ENCODE measurements at regions not wholly inside any gene's neighbourhood (a gene's known extent, or its start where the extent isn't known, plus 50 kb on each side); places are given as distances from the start of the nearest gene placed in this dataset.

- no peaks in the 10 kb centered on the region for H3K4me1 Mint-ChIP-seq
- no peak overlapping the region for H3K4me3 Mint-ChIP-seq
Measured at GRCh38 chr2:16179701-16180416, 239.5 kb downstream of the MYCN start.

GRCh38 chr2:16178551-16179130 lies 238.3 kb downstream of the MYCN start:
- DNase-seq (no peak), ATAC-seq (no peak)
- Mint-ChIP-seq H3K27ac (no peak overlapping the region), H3K4me3 (no peak overlapping the region), H3K4me1 (no peaks in the 10 kb centered on the region), H3K36me3 (ENCODE audit: low read depth) (no peaks in the 10 kb centered on the region), H3K27me3 (peaks cover 16% of the 10 kb centered on the region)
- H3K9me3 ChIP-seq (ENCODE audit: control insufficient read depth, low read length, poor library complexity, severe bottlenecking) = no peaks in the 10 kb centered on the region

More at GRCh38 chr2:16179701-16180416, 239.5 kb downstream of the MYCN start:
- H3K36me3 Mint-ChIP-seq (ENCODE audit: low read depth) = no peaks in the 10 kb centered on the region
- peaks cover 16% of the 10 kb centered on the region for H3K27me3 Mint-ChIP-seq
- no peak for DNase-seq
- ATAC-seq = no peak
- H3K9me3 ChIP-seq (ENCODE audit: control insufficient read depth, low read length, poor library complexity, severe bottlenecking) = no peaks in the 10 kb centered on the region
- H3K27ac Mint-ChIP-seq = no peak overlapping the region

GRCh38 chr2:16177671-16178180 lies 237.4 kb downstream of the MYCN start:
- Mint-ChIP-seq H3K36me3 (ENCODE audit: low read depth) (no peaks in the 10 kb centered on the region), H3K4me1 (no peaks in the 10 kb centered on the region), H3K27me3 (peaks cover 12% of the 10 kb centered on the region), H3K27ac (no peak overlapping the region), H3K4me3 (no peak overlapping the region)
- ATAC-seq (no peak), DNase-seq (no peak)
- H3K9me3 ChIP-seq (ENCODE audit: control insufficient read depth, low read length, poor library complexity, severe bottlenecking) = no peaks in the 10 kb centered on the region

- Mint-ChIP-seq H3K4me1 (no peaks in the 10 kb centered on the region), H3K36me3 (ENCODE audit: low read depth) (no peaks in the 10 kb centered on the region), H3K27me3 (peaks cover 12% of the 10 kb centered on the region), H3K4me3 (no peak overlapping the region), H3K27ac (no peak overlapping the region)
- no peaks in the 10 kb centered on the region for H3K9me3 ChIP-seq (ENCODE audit: control insufficient read depth, low read length, poor library complexity, severe bottlenecking)
- DNase-seq (no peak), ATAC-seq (no peak)
Measured at GRCh38 chr2:16176971-16177480, 236.7 kb downstream of the MYCN start.

- ATAC-seq (no peak), DNase-seq (no peak)
- no peak overlapping the region for H3K4me3 Mint-ChIP-seq
- H3K9me3 ChIP-seq (ENCODE audit: control insufficient read depth, low read length, poor library complexity, severe bottlenecking) = no peaks in the 10 kb centered on the region
- no peak overlapping the region for H3K27ac Mint-ChIP-seq
- H3K36me3 Mint-ChIP-seq (ENCODE audit: low read depth) = no peaks in the 10 kb centered on the region
- H3K4me1 Mint-ChIP-seq = no peaks in the 10 kb centered on the region
- H3K27me3 Mint-ChIP-seq = peaks cover 7% of the 10 kb centered on the region
Measured at GRCh38 chr2:16175247-16175825, 235.0 kb downstream of the MYCN start.

- ATAC-seq = no peak
- H3K9me3 ChIP-seq (ENCODE audit: control insufficient read depth, low read length, poor library complexity, severe bottlenecking) = no peaks in the 10 kb centered on the region
- DNase-seq = no peak
- H3K4me3 Mint-ChIP-seq = no peak overlapping the region
- no peaks in the 10 kb centered on the region for H3K36me3 Mint-ChIP-seq (ENCODE audit: low read depth)
- H3K27ac Mint-ChIP-seq = no peak overlapping the region
- no peaks in the 10 kb centered on the region for H3K4me1 Mint-ChIP-seq
- peaks cover 4% of the 10 kb centered on the region for H3K27me3 Mint-ChIP-seq
Measured at GRCh38 chr2:16174693-16175045, 234.3 kb downstream of the MYCN start.

- DNase-seq (no peak), ATAC-seq (no peak)
- Mint-ChIP-seq H3K4me3 (no peak overlapping the region), H3K4me1 (no peaks in the 10 kb centered on the region), H3K36me3 (ENCODE audit: low read depth) (no peaks in the 10 kb centered on the region), H3K27ac (no peak overlapping the region), H3K27me3 (no peaks in the 10 kb centered on the region)
- H3K9me3 ChIP-seq (ENCODE audit: control insufficient read depth, low read length, poor library complexity, severe bottlenecking) = no peaks in the 10 kb centered on the region
Measured at GRCh38 chr2:16173893-16174692, 233.7 kb downstream of the MYCN start.

GRCh38 chr2:16172324-16173175 lies 232.2 kb downstream of the MYCN start:
- H3K4me3 Mint-ChIP-seq = no peak overlapping the region
- no peaks in the 10 kb centered on the region for H3K4me1 Mint-ChIP-seq
- no peaks in the 10 kb centered on the region for H3K36me3 Mint-ChIP-seq (ENCODE audit: low read depth)
- no peak for DNase-seq
- ATAC-seq = no peak
- H3K9me3 ChIP-seq (ENCODE audit: control insufficient read depth, low read length, poor library complexity, severe bottlenecking) = no peaks in the 10 kb centered on the region
- no peak overlapping the region for H3K27ac Mint-ChIP-seq
- no peaks in the 10 kb centered on the region for H3K27me3 Mint-ChIP-seq

GRCh38 chr2:16171425-16171920 lies 231.1 kb downstream of the MYCN start:
- H3K27me3 Mint-ChIP-seq = no peaks in the 10 kb centered on the region
- DNase-seq (no peak), ATAC-seq (no peak)
- no peaks in the 10 kb centered on the region for H3K36me3 Mint-ChIP-seq (ENCODE audit: low read depth)
- H3K9me3 ChIP-seq (ENCODE audit: control insufficient read depth, low read length, poor library complexity, severe bottlenecking) = no peaks in the 10 kb centered on the region
- H3K27ac Mint-ChIP-seq = no peak overlapping the region
- no peaks in the 10 kb centered on the region for H3K4me1 Mint-ChIP-seq
- H3K4me3 Mint-ChIP-seq = no peak overlapping the region

GRCh38 chr2:16170675-16171424 lies 230.5 kb downstream of the MYCN start:
- Mint-ChIP-seq H3K27me3 (no peaks in the 10 kb centered on the region), H3K36me3 (ENCODE audit: low read depth) (no peaks in the 10 kb centered on the region), H3K4me3 (no peak overlapping the region), H3K27ac (no peak overlapping the region), H3K4me1 (no peaks in the 10 kb centered on the region)
- no peaks in the 10 kb centered on the region for H3K9me3 ChIP-seq (ENCODE audit: control insufficient read depth, low read length, poor library complexity, severe bottlenecking)
- no peak for DNase-seq
- no peak for ATAC-seq

GRCh38 chr2:16169381-16169960 lies 229.1 kb downstream of the MYCN start:
- DNase-seq = no peak
- Mint-ChIP-seq H3K36me3 (ENCODE audit: low read depth) (no peaks in the 10 kb centered on the region), H3K4me3 (no peak overlapping the region), H3K27ac (no peak overlapping the region), H3K4me1 (no peaks in the 10 kb centered on the region), H3K27me3 (peaks cover 4% of the 10 kb centered on the region)
- ATAC-seq = no peak
- H3K9me3 ChIP-seq (ENCODE audit: control insufficient read depth, low read length, poor library complexity, severe bottlenecking) = no peaks in the 10 kb centered on the region

Data from T-helper 17 cell (primary cell).